ENCODE measurements at regions not wholly inside any gene's neighbourhood (a gene's known extent, or its start where the extent isn't known, plus 50 kb on each side); places are given as distances from the start of the nearest gene placed in this dataset.
A peak's percentile ranks its signal among the peaks of the same experiment; 100 is the strongest.

- intact Hi-C loops (cut with DNase I), result no loop called here
- no peak for DNase-seq
These were observed 171.6 kb upstream of the WSCD2 start for GRCh38 chr12:107957459-107957858.

- intact Hi-C loops (cut with DNase I), result no loop called here
- no peak for DNase-seq
These were observed 165.5 kb upstream of the WSCD2 start for GRCh38 chr12:107963635-107964034.

- DNase-seq, result no peak
- intact Hi-C loops (cut with DNase I), result no loop called here
These were observed 161.9 kb upstream of the WSCD2 start for GRCh38 chr12:107967170-107967569.

- intact Hi-C loops (cut with DNase I), result no loop called here
- DNase-seq, result no peak
These were observed 155.1 kb upstream of the WSCD2 start for GRCh38 chr12:107973950-107974349.

GRCh38 chr12:107976331-107976730, 152.8 kb upstream of the WSCD2 start:
- DNase-seq, result no peak

GRCh38 chr12:107978201-107978600, 150.9 kb upstream of the WSCD2 start:
- DNase-seq, result no peak
- intact Hi-C loops (cut with DNase I), result no loop called here

More at GRCh38 chr12:107976331-107976730, 152.8 kb upstream of the WSCD2 start:
- intact Hi-C loops (cut with DNase I), result no loop called here

- DNase-seq, result no peak
- intact Hi-C loops (cut with DNase I), result no loop called here
These were observed 150.4 kb upstream of the WSCD2 start for GRCh38 chr12:107978641-107979040.

GRCh38 chr12:107983756-107984472, 145.2 kb upstream of the WSCD2 start:
- DNase-seq, result no peak
- intact Hi-C loops (cut with DNase I), result loop anchor here (10.0 kb wide), 1 partner anchor 531 kb away; the partner anchor contains the start of gene FICD

- intact Hi-C loops (cut with DNase I), result loop anchor here (10.0 kb wide), 1 partner anchor 530 kb away; the partner anchor contains the start of gene FICD
- no peak for DNase-seq
These were observed 144.1 kb upstream of the WSCD2 start for GRCh38 chr12:107984973-107985372.

- DNase-seq, result no peak
- intact Hi-C loops (cut with DNase I), result loop anchor here (10.0 kb wide), 1 partner anchor 529 kb away; the partner anchor contains the start of gene FICD
These were observed 142.9 kb upstream of the WSCD2 start for GRCh38 chr12:107986183-107986582.

GRCh38 chr12:107990325-107990724, 138.8 kb upstream of the WSCD2 start:
- DNase-seq, result peak in 9 of 10 donors; percentile 14 to 87 (median 39)
- intact Hi-C loops (cut with DNase I), result no loop called here

- intact Hi-C loops (cut with DNase I), result no loop called here
- DNase-seq, result no peak
These were observed 137.1 kb upstream of the WSCD2 start for GRCh38 chr12:107992029-107992428.

- DNase-seq, result no peak
- intact Hi-C loops (cut with DNase I), result no loop called here
These were observed 136.1 kb upstream of the WSCD2 start for GRCh38 chr12:107992870-107993451.

GRCh38 chr12:107998863-107999262, 130.2 kb upstream of the WSCD2 start:
- intact Hi-C loops (cut with DNase I), result no loop called here
- DNase-seq, result no peak

- no peak for DNase-seq
- intact Hi-C loops (cut with DNase I), result no loop called here
These were observed 129.0 kb upstream of the WSCD2 start for GRCh38 chr12:108000111-108000510.

- DNase-seq, result no peak
- intact Hi-C loops (cut with DNase I), result no loop called here
These were observed 124.8 kb upstream of the WSCD2 start for GRCh38 chr12:108004319-108004718.

GRCh38 chr12:108008163-108008905, 120.8 kb upstream of the WSCD2 start:
- intact Hi-C loops (cut with DNase I), result no loop called here
- DNase-seq, result no peak

- DNase-seq, result no peak
- intact Hi-C loops (cut with DNase I), result no loop called here
These were observed 119.5 kb upstream of the WSCD2 start for GRCh38 chr12:108009442-108010070.

- DNase-seq, result no peak
- intact Hi-C loops (cut with DNase I), result no loop called here
These were observed 113.0 kb upstream of the WSCD2 start for GRCh38 chr12:108016022-108016564.

GRCh38 chr12:108017472-108018057, 111.5 kb upstream of the WSCD2 start:
- no peak for DNase-seq
- intact Hi-C loops (cut with DNase I), result no loop called here

Data from posterior cingulate gyrus (tissue), 11 donors.